D721Med (cell line): ENCODE measurements at regions not wholly inside any gene's neighbourhood (a gene's known extent, or its start where the extent isn't known, plus 50 kb on each side); places are given as distances from the start of the nearest gene placed in this dataset.
"Not testable (repeated sequence)": the region's sequence is repeated elsewhere in the genome, so short reads cannot be mapped to it uniquely, and the experiment has no call there.

ENCODE experiments used
- DNase-seq: peaks from one replicate; pipeline ENCODE4 v3.0.0; 2011; ENCODE audit warnings: low spot score; ENCODE audit not compliant: insufficient read length
- FAIRE-seq: peaks from 2 replicates; lab custom pipeline; 2011; peaks lifted over from hg19 to GRCh38; lab: Jason Lieb, UNC
- TF ChIP-seq, protein P1 (sequence below): IDR thresholded peaks from 2 replicates; pipeline ENCODE4 v1.5.1; 2012; ENCODE audit warnings: mild to moderate bottlenecking, control low read depth; ENCODE audit not compliant: insufficient read depth; ENCODE audit errors: missing control alignments

DNA sequence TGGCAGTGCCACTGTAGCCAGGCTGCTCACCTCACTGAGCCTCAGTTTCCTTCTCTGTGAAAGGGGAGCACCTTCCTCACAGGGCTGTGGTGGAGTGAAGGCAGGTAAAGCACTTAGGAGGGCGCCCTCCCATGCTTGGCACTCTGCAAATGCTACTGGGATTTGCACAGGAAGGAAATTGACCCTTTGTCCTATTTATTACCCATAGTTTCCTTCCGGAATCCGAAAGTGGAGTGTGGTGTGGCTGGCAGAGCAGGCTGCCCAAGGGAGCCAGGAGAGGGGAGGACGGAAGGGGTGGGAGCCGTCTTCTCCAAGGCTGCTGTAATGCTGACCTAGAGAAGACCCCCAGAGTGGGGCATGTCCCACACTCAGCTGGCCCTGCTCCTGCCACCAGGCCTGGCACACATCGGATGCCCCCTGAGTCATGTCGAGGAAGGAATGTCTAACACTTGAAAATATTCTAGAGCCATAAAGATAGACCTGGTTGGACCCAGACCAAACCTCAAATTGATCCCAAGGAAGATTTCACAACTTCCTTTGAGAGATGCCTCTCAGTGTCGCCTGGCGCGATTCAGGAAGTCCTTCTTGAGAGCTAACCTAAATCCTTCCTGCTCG lies 107.3 kb downstream of the TNFRSF13B start:
- not testable (repeated sequence) for DNase-seq, FAIRE-seq

DNA sequence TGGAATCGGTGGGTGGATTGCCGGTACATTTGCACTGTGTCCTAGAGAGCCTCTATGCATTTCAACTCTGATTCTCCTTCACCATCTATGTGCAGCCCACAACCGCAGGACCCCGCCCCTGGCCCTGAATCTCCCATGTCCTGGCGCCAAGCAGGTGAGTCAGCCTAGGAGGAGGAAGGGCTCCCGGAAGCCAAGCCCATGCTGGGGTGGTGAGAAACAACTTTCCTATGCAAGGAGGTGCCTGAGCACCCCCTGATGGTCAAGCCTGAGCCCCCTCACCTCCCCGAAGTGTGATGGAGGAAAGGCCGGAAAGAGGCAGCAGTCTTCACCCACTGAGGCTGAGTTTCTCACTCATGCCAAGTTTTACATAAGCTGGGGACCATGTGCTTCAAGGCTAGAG lies 110.8 kb downstream of the TNFRSF13B start:
- not testable (repeated sequence) for DNase-seq, FAIRE-seq

DNA sequence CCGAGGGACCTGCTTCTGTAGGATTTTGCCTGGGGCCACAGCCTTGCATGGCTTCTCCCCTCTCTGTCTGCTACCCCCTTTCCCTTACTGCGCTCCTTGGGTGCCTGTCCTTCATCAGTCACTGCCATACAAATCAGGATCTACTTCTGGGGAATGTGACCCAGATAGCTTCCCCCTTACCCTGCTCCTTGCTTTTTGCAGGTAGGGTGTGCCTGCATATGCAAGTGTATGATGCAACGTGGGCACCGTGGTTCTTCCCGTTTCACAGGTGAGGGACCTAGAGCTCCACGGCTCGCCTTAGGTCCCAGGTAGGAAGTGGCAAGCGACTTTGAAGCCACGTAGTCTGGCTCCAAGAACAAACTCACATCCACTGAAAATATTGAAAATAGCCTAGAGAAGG lies 111.5 kb downstream of the TNFRSF13B start:
- FAIRE-seq, DNase-seq: not testable (repeated sequence)

DNA sequence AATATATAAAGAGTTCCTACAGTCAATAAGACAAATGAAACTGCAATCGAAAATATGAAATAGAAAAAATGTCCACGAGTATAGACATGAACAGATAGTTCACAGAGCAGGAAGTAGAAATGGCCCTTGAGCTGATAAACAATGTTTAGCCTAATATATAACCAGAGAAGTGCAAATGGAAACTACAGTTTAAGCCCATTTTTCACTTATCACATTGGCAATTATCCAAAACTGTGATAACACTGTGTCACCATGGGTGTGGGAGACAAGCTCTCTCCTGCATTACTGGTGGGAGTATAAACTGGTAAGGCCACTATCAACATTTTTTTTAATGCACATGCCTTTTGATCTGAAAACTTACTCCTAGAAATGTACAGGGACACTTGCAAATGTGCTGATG lies 112.4 kb downstream of the TNFRSF13B start:
- not testable (repeated sequence) for FAIRE-seq, DNase-seq

DNA sequence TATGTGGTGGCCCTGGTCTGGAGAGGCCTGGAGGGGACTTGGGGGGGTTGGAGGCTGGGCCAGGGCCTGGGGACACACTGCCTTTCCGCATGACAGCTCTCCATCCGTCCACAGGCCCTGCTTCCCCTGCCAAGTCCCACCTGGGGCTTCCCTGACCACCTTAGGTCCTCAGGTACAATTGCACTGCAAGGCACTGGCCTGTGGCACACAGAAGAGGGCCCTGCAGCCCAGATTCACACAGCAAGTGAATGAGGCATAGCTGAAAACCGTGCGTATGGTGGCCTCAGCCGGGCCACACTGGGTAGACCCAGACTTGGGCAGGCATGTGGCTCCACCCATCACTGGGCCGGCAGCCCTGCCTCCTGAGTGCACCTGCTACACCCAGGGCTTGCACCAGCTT lies 114.2 kb downstream of the TNFRSF13B start:
- FAIRE-seq, DNase-seq: not testable (repeated sequence)

DNA sequence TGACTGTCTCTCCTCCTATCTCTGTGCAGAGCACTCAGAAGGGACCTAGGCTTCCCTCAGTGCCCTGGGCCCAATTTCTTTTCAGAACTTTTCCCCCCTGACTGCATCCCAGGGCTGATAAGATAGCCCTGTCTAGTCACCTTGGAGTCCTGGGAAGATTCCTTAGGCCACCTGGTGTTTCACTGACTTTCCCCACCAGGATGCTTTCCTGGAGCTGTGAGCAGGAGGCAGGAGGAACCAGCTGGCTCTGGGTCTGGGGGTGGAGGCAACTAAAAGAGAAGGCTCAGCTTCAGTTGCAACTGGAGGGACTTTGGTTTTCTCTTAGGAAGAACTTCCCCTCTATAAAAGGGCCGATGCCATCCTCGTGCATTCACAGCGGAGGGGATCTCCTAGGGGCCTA lies 115.1 kb downstream of the TNFRSF13B start:
- not testable (repeated sequence) for DNase-seq, FAIRE-seq

DNA sequence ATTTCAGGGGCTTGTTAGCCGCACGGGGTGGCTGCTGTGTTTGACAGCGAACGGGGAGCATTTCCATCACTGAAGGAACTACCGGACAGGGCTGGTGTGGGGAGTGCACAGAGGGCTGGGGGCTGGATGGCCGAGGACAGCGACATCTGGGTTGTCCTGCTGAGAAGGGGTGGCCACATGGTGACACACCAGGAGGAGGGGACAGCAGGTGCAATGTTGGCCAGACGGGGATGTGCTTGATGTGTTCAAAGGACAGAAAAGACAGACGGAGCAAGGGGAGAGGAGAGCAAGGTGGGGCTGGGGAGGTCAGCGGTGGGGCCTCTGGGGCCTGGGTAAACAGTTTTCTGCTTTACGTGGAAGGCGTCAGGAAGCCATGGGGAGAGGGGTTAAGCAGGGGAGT lies 115.7 kb downstream of the TNFRSF13B start:
- not testable (repeated sequence) for DNase-seq, FAIRE-seq

DNA sequence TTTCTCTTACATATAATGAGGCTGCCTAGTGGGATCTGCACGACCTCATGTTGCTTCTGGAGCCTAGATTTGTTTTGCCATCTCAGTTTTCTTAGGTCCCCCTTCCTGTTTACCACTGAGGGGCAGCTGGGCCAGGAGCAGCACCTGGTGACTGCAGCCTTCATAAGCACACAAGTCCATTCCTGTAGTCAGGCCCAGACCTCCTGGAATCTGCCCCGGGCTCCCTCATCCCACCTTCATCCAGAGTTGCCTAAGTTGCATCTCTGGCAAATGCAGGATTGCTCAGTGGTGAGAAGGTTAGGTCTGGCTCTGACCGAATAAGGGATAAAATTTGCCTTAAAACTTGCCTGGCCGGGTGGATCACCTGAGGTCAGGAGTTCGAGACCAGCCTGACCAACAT lies 117.3 kb downstream of the TNFRSF13B start:
- not testable (repeated sequence) for DNase-seq, FAIRE-seq

DNA sequence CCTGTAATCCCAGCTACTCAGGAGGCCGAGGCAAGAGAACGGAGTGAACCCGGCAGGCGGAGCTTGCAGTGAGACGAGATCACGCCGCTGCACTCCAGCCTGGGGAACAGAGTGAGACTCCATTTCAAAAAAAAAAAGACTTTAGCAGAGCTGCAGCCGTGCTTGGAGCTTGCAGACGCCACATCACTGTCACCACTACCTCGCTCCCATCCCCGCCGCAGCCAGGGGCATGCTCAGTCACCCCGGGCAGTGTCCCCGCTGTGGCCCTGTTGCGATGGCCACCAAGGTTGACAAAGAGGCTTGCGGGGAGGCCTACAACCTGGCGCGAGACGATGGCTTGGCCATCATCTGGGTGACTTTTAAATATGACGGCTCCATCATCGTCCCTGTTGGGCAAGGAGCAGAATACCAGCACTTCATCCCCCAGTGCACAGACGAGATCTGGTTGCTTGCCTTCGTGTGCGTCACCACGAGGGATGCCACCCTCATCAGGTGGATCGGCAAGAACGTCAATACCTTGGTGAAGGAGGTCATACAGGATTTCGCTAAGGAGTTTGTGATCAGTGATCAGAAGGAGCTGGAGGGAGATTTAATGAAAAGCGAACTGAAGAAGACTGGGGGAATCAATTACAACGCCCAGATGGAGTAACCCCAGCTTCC lies 118.1 kb downstream of the TNFRSF13B start:
- FAIRE-seq: no peak
- DNase-seq: no peak
- TF ChIP-seq, protein P1, sequence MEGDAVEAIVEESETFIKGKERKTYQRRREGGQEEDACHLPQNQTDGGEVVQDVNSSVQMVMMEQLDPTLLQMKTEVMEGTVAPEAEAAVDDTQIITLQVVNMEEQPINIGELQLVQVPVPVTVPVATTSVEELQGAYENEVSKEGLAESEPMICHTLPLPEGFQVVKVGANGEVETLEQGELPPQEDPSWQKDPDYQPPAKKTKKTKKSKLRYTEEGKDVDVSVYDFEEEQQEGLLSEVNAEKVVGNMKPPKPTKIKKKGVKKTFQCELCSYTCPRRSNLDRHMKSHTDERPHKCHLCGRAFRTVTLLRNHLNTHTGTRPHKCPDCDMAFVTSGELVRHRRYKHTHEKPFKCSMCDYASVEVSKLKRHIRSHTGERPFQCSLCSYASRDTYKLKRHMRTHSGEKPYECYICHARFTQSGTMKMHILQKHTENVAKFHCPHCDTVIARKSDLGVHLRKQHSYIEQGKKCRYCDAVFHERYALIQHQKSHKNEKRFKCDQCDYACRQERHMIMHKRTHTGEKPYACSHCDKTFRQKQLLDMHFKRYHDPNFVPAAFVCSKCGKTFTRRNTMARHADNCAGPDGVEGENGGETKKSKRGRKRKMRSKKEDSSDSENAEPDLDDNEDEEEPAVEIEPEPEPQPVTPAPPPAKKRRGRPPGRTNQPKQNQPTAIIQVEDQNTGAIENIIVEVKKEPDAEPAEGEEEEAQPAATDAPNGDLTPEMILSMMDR: no peak

DNA sequence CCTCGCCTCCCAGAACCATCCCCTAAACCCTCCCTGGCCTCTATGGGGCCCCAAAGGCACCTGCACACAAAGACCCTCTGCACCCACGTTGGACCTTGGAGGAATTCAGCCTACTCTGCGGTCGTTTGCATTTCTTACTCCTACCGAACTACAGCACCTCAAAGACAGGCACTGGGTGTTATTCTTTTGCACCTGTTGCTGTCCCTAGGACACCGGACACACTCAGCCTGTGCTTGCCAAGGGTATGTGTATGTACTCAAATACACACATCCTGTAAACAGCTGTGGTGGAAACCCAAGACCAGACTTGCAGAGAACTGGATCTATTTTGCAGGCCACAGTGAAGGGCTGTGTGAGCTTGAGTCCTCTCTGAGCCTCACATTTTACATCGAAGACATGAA lies 122.1 kb downstream of the TNFRSF13B start:
- FAIRE-seq, DNase-seq: not testable (repeated sequence)

DNA sequence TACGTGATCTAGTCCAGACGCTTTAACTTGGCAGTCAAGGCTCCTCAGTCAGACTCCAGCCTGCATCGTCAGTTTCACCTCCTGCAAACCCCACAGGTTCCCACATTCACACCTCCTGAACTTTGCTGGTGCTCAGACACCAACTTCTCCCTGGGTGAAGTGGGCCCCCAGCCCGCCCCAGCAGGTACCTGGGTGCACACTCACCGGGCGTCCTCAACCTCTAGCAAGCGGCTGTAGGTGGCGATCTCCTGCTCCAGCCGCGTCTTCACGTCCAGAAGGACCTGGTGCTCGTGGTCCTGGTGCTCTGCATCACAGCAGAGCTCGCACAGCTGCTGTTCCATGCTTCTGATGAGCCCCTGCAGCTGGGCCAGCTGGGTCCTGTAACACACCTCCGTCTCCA lies 122.9 kb downstream of the TNFRSF13B start:
- not testable (repeated sequence) for DNase-seq, FAIRE-seq

DNA sequence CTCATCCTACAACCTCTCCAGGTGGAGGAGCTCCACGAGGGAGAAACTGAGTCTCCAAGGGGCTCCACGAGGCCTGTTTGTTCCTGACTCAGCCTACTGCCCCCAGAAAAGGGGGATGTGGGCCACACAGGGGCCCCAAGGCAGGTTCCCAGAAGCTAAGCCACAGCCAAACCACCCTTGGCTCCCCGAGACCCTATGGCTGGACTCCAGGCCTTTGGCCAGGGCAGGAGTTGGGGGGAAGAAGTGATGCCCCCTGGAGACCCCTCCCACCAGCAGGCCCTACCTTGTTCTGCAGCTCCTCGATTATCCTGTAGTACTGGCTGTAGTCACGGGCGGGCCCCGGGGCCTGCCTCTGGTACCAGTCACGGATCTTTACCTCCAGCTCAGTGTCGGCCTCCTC lies 126.8 kb downstream of the TNFRSF13B start:
- FAIRE-seq: not testable (repeated sequence)

DNA sequence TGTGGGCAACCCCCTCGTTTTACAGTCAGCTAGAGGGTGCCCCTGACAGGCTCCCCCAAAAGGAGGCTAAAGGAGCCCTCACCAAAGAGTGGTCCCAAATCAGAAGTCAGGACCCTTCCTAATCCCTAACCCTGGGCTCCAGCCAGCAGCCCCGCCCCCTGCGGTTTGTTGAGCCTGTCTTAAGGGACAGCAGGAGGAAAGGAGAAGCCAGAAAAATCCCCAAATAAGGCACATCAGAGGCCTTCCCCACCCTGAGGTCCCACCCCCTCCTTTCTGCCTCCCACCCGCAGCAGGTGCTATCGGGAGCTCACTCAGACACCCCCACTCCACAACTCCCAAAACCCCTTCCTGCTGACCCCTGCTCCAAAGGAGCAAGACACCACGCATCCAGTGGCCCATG lies 127.2 kb downstream of the TNFRSF13B start:
- not testable (repeated sequence) for DNase-seq, FAIRE-seq

More for the DNA sequence above, 126.8 kb downstream of the TNFRSF13B start:
- not testable (repeated sequence) for DNase-seq

DNA sequence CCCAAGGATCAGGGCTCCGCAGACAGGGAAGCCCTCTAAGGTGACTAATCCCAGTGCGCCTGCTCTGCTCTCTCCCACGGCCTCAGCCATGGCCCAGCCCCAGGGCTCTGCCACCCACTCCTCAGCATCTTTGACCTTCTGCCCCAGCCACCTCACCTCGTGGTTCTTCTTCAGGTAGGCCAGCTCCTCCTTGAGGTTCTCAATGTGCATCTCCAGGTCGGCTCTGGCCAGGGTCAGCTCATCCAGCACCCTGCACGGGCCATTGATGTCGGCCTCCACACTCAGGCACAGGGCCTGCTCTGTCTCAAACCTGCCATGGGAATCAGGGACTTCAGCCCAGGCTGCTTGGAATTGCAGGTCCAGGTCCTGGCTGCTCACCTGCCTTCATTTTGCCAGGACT lies 128.4 kb downstream of the TNFRSF13B start:
- DNase-seq, FAIRE-seq: not testable (repeated sequence)

DNA sequence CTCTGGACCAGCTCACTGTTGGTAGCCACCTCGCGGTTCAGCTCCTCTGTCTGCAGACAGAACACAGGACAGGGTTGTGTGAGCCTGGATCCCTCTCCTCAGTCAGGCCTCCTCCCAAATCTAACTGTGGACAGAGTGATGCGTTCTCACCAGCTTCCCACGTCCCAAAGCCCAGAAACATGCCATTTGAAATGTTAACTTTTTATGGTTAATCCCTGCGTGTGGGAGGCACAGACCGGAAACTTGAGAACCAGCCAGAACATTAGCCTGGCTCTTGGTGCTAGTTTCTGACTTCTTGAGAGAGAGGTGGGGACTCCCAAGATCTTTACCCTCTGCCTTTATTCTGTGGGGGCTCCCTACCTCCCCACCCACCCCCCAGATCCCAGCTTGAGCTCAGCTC lies 129.6 kb downstream of the TNFRSF13B start:
- FAIRE-seq: not testable (repeated sequence)

DNA sequence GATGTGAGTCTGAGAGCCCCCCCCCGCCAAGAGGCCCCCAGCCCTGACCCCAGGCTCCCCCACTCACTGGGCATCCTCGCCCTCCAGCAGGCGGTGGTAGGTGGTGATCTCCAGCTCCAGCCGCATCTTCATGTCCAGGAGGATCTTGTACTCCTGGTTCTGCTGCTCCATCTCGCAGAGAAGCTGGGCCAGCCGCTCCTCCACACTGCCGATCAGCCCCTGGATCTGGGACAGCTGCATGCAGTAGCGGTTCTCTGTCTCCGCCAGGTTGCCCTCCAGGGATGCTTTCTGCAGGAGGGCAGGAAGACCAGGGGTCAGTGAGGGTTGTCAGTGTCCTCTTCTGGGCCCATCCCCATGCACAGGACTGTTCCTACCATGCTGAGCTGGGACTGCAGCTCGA lies 130.0 kb downstream of the TNFRSF13B start:
- FAIRE-seq, DNase-seq: not testable (repeated sequence)

More for the DNA sequence above, 129.6 kb downstream of the TNFRSF13B start:
- DNase-seq: not testable (repeated sequence)

DNA sequence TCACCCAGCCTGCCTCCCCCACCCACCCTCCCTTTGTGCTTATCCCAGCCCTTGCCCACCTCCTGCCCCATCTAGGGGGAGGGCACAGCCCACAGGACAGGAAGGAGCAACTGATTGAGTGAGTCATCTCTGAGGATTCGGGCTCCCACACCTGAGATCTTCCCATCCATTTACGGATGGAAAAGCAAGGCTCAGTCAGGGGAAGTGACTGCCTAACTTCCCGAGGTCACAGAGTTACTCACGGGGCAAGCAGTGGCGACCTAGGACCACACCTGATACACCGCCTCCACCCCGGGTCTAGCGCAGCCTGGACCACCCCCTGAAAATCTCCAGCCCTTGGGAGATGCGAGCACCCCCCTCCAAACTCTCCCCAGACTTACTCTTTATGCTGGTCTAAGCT lies 131.7 kb downstream of the TNFRSF13B start:
- FAIRE-seq, DNase-seq: not testable (repeated sequence)

DNA sequence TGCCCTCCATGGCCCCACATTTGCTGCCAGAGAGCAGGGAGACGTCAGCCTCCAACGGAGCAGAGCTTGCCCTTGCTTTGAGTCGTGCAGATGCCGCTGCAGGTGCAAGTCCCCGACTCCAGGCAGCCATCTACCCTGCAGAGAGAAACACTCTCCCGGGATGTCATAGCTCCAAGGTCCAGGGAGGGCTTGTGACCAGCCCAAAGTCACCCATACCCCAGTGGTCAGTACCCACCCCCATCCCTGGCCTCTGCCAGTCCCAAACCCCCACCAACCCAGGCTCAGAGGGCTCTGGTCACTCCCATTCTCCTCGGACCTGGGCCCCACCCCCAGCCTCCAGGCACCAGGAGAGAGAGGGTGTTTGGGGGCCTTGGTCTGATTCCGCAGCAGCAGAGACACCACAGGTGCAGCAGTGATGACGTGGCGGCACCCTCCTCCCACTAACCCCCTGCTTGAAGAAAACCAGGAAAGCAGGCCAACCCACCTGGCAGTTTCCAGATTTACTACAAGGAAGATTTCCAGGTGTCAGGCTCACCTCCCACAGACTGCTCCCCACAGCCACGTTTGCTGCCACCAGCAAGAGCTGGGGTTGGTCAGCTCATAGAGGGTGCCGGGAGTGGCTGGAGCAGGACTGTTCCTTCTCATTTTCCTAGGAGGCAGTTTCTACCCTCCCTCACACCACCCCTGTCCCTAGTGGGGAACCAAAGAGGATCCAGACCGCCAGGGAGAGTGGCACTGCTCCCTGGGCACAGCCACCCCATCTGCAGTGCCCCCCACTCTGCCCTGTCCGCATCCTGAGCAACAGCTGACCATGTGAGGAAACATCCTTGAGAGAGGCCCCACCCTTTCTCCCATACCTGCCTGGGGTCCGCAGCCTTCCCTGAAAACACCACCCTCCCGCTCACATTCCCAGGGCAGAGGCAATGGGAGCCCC lies 132.4 kb downstream of the TNFRSF13B start:
- not testable (repeated sequence) for DNase-seq, FAIRE-seq
